ENCODE measurements at regions not wholly inside any gene's neighbourhood (a gene's known extent, or its start where the extent isn't known, plus 50 kb on each side); places are given as distances from the start of the nearest gene placed in this dataset.
"Not testable (repeated sequence)": the region's sequence is repeated elsewhere in the genome, so short reads cannot be mapped to it uniquely, and the experiment has no call there.

GRCh38 chr9:31467075-31467474, 917.4 kb upstream of the ACO1 start:
- DNase-seq (ENCODE audit: low spot score): no peak

- no peak for DNase-seq (ENCODE audit: low spot score)
These were observed 914.4 kb upstream of the ACO1 start for GRCh38 chr9:31470051-31470450.

- no peak for DNase-seq (ENCODE audit: low spot score)
These were observed 913.4 kb upstream of the ACO1 start for GRCh38 chr9:31471010-31471409.

GRCh38 chr9:31486630-31487029, 897.8 kb upstream of the ACO1 start:
- no peak for DNase-seq (ENCODE audit: low spot score)

GRCh38 chr9:31490551-31491106, 893.8 kb upstream of the ACO1 start:
- DNase-seq (ENCODE audit: low spot score): no peak

DNA sequence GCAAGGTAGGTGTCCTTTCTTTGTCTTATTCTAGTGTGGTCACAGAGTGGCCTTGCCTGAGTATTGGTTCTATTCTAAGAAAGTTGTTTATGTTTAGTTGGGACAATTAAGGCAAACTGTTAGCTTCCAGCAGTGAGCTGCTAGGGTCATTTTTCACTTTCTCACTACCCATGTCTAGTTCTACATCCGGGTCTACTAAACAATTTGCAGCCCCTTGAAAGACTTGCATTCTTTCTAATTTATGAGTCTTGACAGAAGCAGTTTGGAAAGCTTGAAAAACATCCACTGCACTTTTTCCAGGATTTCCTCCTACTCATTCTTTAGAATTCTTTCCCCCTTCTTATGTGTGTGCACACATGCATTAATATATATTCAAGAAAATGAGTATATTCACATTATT, 892.2 kb upstream of the ACO1 start:
- no peak for DNase-seq (ENCODE audit: low spot score)

DNA sequence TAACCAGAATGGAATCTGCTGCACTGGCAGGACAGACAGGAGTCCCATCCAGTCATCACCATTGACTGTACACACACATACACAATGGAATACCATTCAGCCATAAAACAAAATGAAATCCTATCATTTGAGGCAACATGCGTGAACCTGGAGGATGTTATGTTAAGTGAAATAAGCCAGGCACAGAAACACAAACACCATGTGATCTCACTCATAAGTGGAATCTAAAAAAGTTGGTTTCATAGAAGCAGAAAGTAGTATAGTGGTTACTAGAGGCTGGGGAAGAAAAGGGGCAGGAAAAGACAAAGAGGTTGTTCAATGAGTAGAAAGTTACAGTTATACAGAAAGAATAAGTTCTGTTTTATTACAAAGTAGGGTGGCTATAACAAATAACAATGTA, 884.0 kb upstream of the ACO1 start:
- no peak for DNase-seq (ENCODE audit: low spot score)

GRCh38 chr9:31519011-31519410, 865.4 kb upstream of the ACO1 start:
- DNase-seq (ENCODE audit: low spot score): no peak

GRCh38 chr9:31519424-31519823, 865.0 kb upstream of the ACO1 start:
- no peak for DNase-seq (ENCODE audit: low spot score)

DNA sequence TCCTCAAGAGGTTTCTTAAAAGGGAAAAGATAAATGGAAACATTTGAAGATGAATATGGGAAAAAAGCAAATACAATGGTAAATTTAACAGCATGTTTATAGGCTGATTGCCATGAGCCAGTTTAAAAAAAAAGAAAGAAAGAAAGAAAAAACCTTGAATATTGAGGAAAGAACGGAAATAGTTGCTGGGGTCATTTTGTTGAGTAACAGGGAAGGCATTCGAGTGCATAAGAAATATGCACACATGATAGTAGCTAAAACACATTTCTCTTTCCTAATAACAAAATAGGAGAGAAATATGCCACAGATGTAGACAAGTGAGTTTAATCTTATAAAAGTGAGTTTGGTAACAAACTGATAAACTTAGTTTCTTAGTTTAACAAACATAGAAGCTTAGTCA, 864.6 kb upstream of the ACO1 start:
- peak; percentile 4 for DNase-seq (ENCODE audit: low spot score)

DNA sequence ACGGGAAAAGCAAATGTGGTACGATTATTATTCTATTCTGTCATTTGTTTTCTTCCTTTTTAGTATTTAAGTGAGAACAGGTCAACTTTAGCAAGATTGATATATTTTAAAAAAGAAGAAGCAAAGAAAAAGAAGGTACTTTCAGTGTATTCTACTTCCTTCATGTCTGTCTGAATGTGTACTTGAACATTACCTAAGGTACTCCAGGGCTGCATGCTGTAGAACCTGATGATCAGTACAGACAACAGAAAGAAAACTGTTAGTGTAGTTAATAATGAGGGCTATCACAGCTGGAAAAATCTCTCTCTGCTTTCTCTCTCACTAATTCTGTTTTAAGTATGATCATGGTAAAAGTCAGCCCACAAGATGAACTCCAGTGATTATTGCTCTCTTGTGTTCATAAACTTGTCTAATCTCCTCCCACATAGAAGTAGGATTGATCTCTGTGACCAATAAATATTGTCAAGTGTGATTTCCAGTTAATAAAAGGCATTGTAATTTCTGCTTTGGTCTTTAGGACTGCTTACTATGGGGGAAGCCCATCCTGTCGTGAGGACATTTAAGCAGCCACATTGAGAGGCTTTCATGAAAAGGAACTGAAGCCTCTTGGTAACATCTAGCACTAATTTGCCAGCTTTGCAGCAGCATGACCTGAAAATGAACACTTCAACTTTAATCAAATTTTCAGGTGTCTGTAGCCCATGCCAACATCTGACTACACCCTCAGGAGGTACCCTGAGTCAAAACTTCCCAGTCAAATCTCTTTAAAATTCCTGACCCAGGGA, 864.0 kb upstream of the ACO1 start:
- DNase-seq (ENCODE audit: low spot score): no peak

DNA sequence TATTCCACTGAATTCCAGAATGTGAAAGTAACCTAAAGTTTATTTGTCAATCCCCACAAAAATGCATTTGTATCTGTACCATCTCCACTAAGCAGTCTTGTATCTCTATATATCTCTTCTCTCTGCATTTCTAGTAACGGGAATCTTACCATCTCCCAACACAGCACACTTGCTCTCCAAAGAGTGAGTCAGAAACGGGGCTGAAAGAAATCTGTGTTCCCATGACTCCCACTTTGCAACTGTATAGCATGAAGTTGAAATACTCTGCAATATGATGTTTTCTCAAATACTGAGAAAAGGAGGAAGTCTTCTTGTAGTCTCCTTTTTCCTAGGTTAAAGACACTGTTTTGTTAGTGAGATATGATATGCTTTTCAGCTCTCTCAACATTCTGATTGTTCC, 848.8 kb upstream of the ACO1 start:
- DNase-seq (ENCODE audit: low spot score): no peak

GRCh38 chr9:31536471-31536870, 848.0 kb upstream of the ACO1 start:
- DNase-seq (ENCODE audit: low spot score): no peak

- DNase-seq (ENCODE audit: low spot score): no peak
These were observed 842.6 kb upstream of the ACO1 start for GRCh38 chr9:31541721-31542281.

DNA sequence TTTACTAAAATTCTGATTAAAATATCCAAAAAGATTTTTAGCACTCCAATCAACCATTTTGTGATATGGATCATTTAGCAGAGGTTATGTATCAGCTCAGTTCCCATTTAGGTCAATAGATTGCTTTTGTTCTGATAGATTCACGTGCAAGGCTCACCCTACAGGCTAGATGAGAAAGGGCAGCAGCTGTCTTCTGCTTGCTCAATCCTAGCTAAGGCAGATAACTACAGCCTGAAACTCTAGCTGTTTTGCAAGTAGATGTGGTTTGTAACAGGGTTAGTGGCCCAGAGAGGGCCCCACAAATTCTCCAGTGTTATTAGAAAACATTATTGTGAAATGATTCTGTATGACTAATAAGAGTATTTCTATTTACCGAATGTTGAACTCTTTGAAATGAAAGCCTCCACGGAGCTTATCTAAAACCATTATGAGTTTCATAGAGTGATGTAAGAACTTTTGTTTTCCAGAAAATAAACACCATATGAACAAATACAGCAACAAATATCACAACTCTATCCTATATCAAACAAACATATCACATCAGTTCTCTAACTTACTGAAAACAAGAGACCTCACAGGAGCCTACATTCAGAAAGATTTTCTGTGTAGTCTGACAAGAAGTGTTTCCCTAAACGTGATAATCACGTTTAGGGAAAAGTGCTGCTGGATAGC, 841.9 kb upstream of the ACO1 start:
- DNase-seq (ENCODE audit: low spot score): peak; percentile 3

DNA sequence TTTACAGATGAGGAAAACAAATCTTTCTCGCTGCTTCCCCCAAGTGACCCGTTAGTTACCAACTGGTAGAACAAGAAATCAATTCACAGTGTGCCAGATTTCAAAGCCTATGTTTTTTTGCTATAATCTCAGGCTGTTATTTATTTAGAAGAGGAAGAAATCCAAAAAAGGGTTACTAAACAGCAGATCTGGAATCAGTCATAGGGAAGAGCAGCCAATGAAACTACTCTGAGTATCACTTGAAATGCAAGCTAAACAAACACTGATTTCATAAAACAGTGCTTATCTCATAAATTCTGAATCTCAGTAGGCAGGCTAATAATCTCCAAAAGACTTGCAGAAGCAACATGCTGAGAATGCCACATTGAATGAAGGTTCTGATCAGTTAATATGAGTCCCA, 829.5 kb upstream of the ACO1 start:
- DNase-seq (ENCODE audit: low spot score): no peak

DNA sequence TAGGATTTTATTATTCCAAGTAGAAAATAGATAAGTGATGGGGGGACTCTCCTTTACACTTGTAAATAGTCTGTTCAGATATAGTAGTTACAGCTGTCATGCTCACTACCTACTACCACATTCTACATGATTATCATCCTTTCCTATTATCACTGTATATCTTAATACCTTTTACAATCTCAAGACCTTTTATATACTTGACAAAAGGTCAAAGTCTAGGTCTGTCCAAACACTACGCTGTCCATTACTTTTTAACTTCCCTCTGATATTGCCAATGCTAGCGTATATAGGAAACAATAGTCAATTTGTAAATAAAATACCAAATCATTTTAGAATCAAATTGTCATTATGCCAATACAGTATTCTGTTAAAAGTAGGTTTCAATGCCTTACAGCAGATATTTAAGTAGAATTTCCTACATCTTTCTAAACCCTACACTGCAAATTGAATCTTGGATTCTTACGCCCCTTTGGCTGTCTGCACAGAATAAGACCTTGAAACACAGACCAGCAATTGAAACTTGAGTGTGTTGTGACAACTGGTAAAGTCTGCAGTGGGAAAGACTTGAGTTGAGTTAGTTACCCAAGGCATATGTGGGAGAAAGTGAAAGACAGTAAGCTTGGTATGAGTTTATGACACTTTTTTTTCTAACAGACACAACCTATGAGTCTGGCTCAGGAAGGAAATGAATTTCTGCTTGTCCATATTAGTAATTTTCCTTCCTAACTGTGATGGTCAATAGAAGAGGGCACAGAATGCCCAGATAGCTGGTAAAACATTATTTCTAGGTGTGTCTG, 827.6 kb upstream of the ACO1 start:
- no peak for DNase-seq (ENCODE audit: low spot score)

DNA sequence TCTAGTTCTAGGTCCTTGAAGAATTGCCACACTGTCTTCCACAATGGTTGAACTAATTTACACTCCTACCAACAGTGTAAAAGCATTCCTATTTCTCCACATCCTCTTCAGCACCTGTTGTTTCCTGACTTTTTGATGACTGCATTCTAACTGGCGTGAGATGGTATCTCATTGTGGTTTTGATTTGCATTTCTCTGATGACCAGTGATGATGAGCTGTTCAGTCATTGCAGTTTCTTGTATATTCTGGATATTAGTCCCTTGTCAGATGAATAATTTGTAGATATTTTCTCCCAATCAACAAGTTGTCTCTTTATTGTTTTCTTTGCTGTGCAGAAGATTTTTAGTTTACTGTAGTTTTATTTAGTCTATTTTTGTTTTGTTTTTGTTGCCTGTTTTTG, 812.3 kb upstream of the ACO1 start:
- not testable (repeated sequence) for DNase-seq (ENCODE audit: low spot score)

DNA sequence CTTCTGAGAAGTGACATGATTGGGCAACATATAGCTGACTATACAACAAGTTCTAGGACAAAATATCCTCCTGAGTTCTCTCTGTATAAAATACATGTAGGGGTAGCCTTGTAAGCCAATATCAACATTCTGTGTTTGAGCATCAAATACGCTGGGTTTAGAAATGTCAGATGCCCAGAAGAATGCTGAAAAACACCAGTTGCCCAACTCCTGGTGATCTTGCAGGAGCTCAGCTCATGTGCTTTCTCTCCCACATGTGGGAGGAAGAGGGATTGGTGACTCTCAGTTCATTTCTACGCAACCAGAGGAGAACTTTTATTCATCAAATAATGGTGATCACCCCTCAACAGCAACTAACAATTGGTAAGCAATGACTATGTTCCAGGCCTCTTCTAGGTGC, 810.9 kb upstream of the ACO1 start:
- no peak for DNase-seq (ENCODE audit: low spot score)

DNA sequence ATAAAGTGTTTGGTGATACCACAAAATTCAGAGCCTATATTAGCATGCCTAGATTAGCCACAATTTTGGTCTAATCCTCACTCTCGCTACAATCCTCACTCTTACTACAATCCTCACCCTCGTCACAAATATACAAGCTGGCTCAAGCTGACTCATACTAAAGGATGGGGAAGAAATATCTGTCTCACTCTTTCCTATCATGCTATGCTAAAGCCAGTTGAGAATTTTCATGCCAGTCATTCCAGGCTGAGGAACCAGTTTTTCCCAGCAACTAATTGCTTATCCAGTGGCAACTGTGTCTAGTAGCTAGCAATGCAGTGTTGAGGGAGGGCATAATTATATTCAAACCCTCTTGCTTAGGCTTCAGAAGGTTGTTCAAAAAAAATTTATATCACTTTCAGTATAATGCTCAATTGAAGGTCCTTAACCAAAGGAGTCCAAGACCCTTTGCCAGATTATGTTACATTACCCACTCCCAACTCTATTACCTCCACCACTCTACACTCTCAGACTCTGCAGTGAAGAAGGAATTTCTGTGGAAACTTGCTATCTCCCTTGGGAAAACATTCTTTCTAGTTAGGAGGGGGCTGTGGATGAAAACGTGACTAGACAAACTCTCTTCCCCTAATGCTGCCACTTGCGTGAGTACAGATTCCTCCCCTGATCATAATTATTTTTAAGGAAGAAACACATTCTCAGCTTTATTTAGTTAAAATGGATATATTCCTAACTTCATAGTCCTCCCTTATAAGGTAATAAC, 810.3 kb upstream of the ACO1 start:
- no peak for DNase-seq (ENCODE audit: low spot score)

GRCh38 chr9:31582071-31582470, 802.4 kb upstream of the ACO1 start:
- no peak for DNase-seq (ENCODE audit: low spot score)

DNA sequence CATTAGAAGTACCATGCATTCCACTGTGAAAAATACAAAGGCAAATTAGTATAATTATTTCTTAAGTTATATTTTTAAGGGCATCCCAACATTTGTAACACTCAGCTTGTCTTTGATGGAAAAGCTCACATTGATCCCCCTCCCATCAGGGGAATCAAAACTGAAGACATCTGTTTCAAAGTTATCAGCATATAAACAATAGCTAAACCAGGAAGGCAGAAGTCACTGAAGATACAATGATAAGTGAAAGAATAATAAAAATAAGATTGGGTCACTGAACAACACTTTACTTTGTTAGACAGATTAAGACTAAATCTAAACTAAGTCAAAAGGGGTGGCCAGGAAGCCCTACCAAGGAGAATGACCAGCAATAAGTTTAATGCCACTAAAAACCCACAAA, 801.9 kb upstream of the ACO1 start:
- DNase-seq (ENCODE audit: low spot score): no peak
